Activated naive CD4-positive, alpha-beta T cell treated with anti-CD3 and anti-CD28 coated beads for 36 hours (primary cell): ENCODE measurements at regions not wholly inside any gene's neighbourhood (a gene's known extent, or its start where the extent isn't known, plus 50 kb on each side); places are given as distances from the start of the nearest gene placed in this dataset.

Experiments used
- CTCF ChIA-PET: fragments of 350-600 bp; sonication (Branson Sonifier 250); formaldehyde crosslinking; loops from one replicate; lab custom pipeline; 2021; ENCODE audit warnings: antibody characterized with exemption; lab: Charles Lee
- DNase-seq: peaks from one replicate; pipeline ENCODE4 v3.0.0-alpha.2; 2020
- H3K27ac Mint-ChIP-seq: one replicate; pipeline ENCODE4 v1.8.0; 2021; ENCODE audit warnings: mild to moderate bottlenecking, mixed read lengths
- H3K27me3 Mint-ChIP-seq: one replicate; pipeline ENCODE4 v1.8.0; 2021; ENCODE audit warnings: low read depth, mixed read lengths
- H3K36me3 Mint-ChIP-seq: one replicate; pipeline ENCODE4 v1.8.0; 2021; ENCODE audit warnings: low read depth, mixed read lengths
- H3K4me1 Mint-ChIP-seq: one replicate; pipeline ENCODE4 v1.8.0; 2021; ENCODE audit warnings: low read depth, mixed read lengths
- H3K4me3 Mint-ChIP-seq: one replicate; pipeline ENCODE4 v1.8.0; 2021; ENCODE audit warnings: mild to moderate bottlenecking, moderate library complexity, mixed read lengths
- H3K9me3 Mint-ChIP-seq: one replicate; pipeline ENCODE4 v1.8.0; 2021; ENCODE audit warnings: mixed read lengths
- intact Hi-C: fragments of 100-400 bp; cut with micrococcal nuclease; formaldehyde crosslinking; loops from one replicate; pipeline ENCODE4 v1.15.1; 2023

DNA sequence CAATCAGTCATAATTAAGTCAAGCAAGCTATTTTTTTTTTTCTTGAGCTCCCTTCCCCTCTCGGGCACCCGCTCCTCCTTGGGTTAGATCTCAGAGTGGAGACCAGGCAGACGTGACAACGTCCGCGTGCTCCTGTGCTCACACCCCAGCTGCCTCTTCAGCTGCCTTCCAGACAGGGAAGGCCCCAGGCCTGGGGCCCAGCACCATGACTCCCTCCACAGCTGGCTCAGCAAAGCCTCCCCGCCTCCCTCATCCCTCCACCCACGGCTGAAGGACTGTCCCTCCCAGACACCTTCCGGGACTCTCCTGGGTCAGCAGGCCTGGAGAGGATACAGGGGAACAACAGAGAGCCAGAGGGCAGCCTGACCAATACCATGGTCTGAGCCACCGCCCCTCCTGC lies 87.9 kb upstream of the LINGO1 start:
- CTCF ChIA-PET = no interaction called here

DNA sequence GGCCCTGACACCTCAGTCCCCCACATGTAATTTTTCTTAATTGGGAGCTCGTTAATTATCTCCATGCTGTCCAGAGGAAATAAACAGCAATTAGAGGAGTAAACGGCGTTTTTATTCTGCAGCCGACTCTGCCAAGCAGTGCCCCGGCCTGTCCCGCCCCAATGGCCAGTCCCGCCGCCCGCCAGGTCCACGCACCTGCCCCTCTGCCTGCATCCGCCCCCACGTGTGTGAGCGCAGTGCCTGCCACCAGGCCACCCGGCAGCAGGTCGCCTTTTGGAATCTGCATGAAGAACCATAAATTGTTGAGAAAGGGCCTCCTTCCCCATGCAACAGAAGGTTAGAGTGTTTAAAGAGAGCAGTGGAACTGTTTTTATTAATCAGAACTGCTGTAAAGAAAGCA lies 87.5 kb upstream of the LINGO1 start:
- intact Hi-C loops = no loop called here
- no peak overlapping the region for H3K27ac Mint-ChIP-seq
- no peak for DNase-seq
- no peaks in the 10 kb centered on the region for H3K4me1 Mint-ChIP-seq
- H3K4me3 Mint-ChIP-seq = no peak overlapping the region
- CTCF ChIA-PET = no interaction called here
- no peaks in the 10 kb centered on the region for H3K36me3 Mint-ChIP-seq
- H3K9me3 Mint-ChIP-seq = no peaks in the 10 kb centered on the region
- H3K27me3 Mint-ChIP-seq = peaks cover 11% of the 10 kb centered on the region

More for the DNA sequence above, 87.9 kb upstream of the LINGO1 start:
- peaks cover 8% of the 10 kb centered on the region for H3K27me3 Mint-ChIP-seq
- H3K27ac Mint-ChIP-seq = no peak overlapping the region
- no peak for DNase-seq
- H3K36me3 Mint-ChIP-seq = no peaks in the 10 kb centered on the region
- intact Hi-C loops = no loop called here
- H3K9me3 Mint-ChIP-seq = no peaks in the 10 kb centered on the region
- no peaks in the 10 kb centered on the region for H3K4me1 Mint-ChIP-seq
- H3K4me3 Mint-ChIP-seq = no peak overlapping the region

DNA sequence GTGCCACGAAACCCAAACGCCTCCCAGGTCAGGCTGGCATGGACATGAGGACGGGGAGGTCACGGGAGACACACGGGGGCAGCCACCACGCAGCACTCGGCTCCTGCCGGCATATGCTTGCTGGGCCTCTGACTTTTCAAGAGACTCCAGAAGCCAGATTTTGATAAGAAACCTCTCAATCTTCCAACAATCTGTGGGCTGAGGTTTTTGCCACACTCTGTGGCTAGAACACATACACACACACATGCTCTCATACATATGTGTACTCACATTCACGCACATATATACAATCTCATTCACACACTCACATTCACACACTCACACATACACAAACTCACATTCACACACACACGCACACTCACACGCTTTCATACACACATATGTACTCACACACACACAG lies 86.7 kb upstream of the LINGO1 start:
- Mint-ChIP-seq H3K27me3 (peaks cover 11% of the 10 kb centered on the region), H3K4me3 (no peak overlapping the region), H3K27ac (no peak overlapping the region), H3K9me3 (no peaks in the 10 kb centered on the region), H3K36me3 (no peaks in the 10 kb centered on the region), H3K4me1 (no peaks in the 10 kb centered on the region)
- intact Hi-C loops = no loop called here
- CTCF ChIA-PET = no interaction called here
- no peak for DNase-seq

DNA sequence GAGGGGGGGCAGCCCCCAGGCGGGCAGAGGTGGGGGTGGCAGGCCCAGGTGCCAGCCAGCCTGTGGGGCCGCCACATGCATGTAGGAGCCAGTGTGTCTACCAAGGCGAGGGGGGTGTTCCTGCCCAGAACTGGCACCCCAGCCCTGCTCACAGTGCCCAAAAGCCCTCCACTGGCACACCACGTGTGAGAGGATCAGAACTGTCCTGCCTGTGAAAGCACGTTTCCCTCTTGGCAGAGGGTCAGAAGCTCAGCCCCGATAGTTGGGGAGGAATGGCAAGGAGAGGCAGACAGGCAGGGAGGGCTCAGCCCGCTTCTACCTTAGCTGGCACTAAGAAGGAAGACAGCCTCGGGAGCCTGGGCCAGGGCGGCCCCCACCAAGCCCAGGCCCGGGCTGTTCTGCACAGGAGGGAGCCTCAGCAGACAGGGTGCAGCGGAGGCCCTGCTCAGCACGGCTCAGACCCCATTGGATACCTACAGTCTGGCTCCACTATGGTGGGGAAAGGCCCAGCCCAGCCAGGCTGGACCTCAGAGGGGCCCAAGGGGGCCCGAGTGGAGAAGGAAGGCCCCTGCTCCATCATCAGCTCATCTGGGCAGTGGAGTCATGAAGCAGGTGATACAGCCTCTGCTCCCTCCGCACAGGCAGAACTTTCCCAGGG lies 84.8 kb upstream of the LINGO1 start:
- peaks cover 9% of the 10 kb centered on the region for H3K27me3 Mint-ChIP-seq
- H3K4me1 Mint-ChIP-seq = no peaks in the 10 kb centered on the region
- H3K36me3 Mint-ChIP-seq = no peaks in the 10 kb centered on the region
- H3K4me3 Mint-ChIP-seq = no peak overlapping the region
- intact Hi-C loops = no loop called here
- H3K27ac Mint-ChIP-seq = no peak overlapping the region
- DNase-seq = no peak
- no peaks in the 10 kb centered on the region for H3K9me3 Mint-ChIP-seq
- CTCF ChIA-PET = no interaction called here

DNA sequence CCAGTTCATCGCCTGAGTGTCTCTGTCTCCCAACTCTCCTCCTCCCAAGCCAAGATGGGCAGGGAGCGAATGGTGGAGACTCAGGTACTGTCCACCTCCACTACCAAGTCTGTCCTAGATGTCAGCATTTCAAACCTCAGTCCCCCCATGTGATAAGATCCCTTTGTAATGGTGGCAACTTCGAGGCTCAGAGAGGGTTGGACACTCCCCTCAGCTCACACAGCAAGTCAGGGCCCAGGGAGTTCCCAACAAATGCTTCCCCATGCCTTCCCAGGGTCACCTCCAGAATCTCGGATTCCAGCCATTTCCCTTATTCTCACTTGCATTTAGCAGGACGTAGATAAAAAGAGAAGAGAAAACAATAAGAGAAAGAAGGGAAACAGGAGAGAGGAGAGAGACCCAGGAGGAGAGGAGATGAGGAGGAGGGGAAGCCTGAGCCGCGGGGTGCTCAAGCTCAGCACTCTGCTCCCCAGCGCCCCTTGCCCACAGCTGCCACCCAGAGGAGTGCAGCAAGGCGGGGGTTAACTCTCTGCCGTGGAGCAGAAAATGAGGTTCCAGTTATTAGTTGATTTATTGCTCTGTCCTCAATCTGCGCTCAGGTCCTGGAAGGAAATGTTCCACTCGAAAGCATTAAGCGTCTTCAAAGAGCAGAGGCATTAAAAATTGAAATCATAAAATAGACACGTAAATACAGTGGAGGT lies 84.1 kb upstream of the LINGO1 start:
- H3K27ac Mint-ChIP-seq = no peak overlapping the region
- H3K4me3 Mint-ChIP-seq = no peak overlapping the region
- H3K4me1 Mint-ChIP-seq = no peaks in the 10 kb centered on the region
- H3K9me3 Mint-ChIP-seq = no peaks in the 10 kb centered on the region
- H3K36me3 Mint-ChIP-seq = no peaks in the 10 kb centered on the region
- peaks cover 8% of the 10 kb centered on the region for H3K27me3 Mint-ChIP-seq
- DNase-seq = no peak
- CTCF ChIA-PET = no interaction called here
- intact Hi-C loops = no loop called here

DNA sequence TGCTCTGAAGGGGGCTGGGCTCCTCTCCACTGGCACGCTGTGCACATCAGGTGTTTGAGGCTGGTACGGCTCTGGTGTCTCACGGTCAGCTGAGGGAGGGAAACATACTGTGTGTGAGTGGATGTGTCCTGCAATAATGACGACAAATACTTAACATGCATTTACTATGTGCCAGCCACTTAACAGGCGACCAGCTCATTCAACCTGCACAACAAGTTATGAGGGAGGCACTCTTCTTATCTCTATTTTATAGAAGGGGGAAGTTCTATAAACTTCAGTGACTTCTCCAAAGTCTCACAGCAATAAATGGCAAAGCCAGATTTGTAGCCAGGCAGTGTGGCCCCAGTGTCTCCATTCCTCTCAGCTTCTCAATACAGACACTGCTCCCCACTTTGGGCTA lies 83.1 kb upstream of the LINGO1 start:
- intact Hi-C loops = no loop called here
- CTCF ChIA-PET = no interaction called here
- DNase-seq = no peak
- Mint-ChIP-seq H3K27ac (no peak overlapping the region), H3K4me1 (no peaks in the 10 kb centered on the region), H3K4me3 (no peak overlapping the region), H3K27me3 (peaks cover 4% of the 10 kb centered on the region), H3K36me3 (no peaks in the 10 kb centered on the region), H3K9me3 (no peaks in the 10 kb centered on the region)

DNA sequence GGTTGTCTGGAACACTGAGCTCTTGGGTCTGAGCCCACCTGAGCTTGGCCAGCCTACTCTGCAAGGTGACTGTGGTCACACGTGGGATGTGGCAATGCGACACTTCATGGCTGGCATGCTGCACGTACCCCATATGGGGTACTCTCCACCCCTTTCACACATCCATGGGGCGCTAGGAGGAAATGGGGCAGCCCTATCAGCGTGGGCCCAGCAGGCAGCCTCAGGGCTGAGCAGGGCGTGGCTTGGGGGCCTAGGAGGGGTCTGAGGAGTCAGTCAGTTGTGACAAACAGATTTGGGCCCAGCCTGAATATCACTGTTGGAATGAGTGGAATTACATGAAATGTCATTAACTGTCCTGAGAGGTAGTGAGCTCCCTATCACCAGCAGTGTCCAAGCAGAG lies 82.3 kb upstream of the LINGO1 start:
- H3K27ac Mint-ChIP-seq = no peak overlapping the region
- H3K4me3 Mint-ChIP-seq = no peak overlapping the region
- intact Hi-C loops = no loop called here
- H3K27me3 Mint-ChIP-seq = peaks cover 4% of the 10 kb centered on the region
- CTCF ChIA-PET = no interaction called here
- no peak for DNase-seq
- H3K4me1 Mint-ChIP-seq = no peaks in the 10 kb centered on the region
- no peaks in the 10 kb centered on the region for H3K36me3 Mint-ChIP-seq
- no peaks in the 10 kb centered on the region for H3K9me3 Mint-ChIP-seq

DNA sequence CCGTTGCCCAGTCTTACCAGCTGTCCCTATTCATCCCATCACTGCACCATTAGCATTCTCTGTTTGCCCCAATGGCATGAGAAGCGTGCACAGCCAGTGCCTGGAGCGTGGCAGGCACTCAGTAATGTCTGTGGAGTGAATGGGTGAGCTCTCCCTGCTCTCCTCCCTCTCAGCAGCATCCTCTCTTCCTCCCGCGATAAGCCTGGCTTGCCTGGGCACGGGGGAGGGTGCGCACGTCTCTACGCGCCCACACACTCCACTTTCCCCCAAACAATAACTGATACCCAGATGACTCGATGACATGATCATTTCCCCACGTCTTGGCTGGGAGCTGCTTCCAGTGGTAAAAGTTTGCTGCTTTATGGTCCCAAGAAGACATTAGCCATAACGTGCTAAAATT lies 81.8 kb upstream of the LINGO1 start:
- Mint-ChIP-seq H3K4me3 (no peak overlapping the region), H3K36me3 (no peaks in the 10 kb centered on the region), H3K9me3 (no peaks in the 10 kb centered on the region), H3K27ac (no peak overlapping the region), H3K27me3 (peaks cover 4% of the 10 kb centered on the region), H3K4me1 (no peaks in the 10 kb centered on the region)
- no peak for DNase-seq
- intact Hi-C loops = no loop called here
- CTCF ChIA-PET = no interaction called here

DNA sequence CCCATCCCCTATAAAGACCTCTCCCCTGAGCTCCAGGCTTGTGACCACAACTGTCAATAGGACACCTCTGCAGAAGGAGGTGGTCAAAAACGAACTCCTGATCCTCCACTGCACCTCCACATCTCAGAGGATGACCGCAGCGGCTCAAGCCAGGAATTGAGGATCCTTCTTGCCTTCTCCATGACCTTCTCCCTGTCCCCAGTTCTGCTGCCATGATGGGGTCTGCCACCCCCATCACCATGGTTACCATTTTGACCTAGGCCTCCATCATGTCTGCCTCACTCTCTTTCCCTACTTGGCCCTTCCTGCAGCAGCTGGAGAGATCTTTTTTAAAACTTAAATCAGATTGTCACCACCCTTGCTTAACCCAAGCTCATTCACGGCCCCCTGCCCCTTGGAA lies 81.3 kb upstream of the LINGO1 start:
- H3K9me3 Mint-ChIP-seq = no peaks in the 10 kb centered on the region
- no peak overlapping the region for H3K4me3 Mint-ChIP-seq
- CTCF ChIA-PET = no interaction called here

DNA sequence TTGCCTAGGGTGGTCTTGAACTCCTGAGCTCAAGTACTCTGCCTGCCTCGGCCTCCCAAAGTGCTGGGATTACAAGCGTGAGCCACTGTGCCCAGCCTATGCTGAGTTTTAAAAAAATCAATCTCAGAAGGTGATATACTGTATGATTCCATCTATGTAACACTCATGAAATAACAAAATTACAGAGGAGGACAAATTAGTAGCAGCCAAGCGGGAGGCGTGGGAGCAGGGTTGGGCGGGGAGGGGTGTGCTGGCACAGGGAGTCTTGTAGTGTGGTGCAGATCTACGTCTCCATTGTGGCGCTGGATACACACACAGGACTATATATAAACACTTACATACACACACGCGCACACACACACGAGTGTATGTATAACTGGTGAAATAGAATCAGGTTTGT lies 80.6 kb upstream of the LINGO1 start:
- Mint-ChIP-seq H3K27ac (no peak overlapping the region), H3K4me1 (no peaks in the 10 kb centered on the region), H3K9me3 (no peaks in the 10 kb centered on the region), H3K4me3 (no peak overlapping the region), H3K27me3 (peaks cover 4% of the 10 kb centered on the region), H3K36me3 (no peaks in the 10 kb centered on the region)
- intact Hi-C loops = no loop called here
- DNase-seq = no peak
- CTCF ChIA-PET = no interaction called here

More for the DNA sequence above, 81.3 kb upstream of the LINGO1 start:
- H3K36me3 Mint-ChIP-seq = no peaks in the 10 kb centered on the region
- no peak overlapping the region for H3K27ac Mint-ChIP-seq
- intact Hi-C loops = no loop called here
- no peak for DNase-seq
- no peaks in the 10 kb centered on the region for H3K4me1 Mint-ChIP-seq
- H3K27me3 Mint-ChIP-seq = peaks cover 4% of the 10 kb centered on the region

DNA sequence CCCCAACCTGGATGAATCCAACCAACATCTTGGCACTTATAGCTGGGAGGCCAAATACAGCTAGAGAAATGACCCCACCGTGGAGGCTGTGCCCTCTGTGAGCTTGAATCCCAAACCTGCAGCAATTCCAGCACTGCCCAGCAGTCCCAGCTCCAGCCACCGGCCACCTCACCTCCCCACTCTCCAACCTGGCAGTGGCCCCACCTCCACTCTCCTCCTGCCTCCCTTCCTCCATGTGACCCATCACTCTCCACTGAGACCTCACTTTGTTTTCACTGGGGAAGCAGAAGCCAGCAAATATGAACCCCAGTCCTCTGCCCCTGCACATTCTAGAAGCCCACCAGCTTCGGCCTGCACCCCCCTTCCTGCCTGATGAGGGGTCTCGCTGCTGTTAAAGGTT lies 79.7 kb upstream of the LINGO1 start:
- CTCF ChIA-PET = no interaction called here
- H3K4me1 Mint-ChIP-seq = no peaks in the 10 kb centered on the region
- no peak overlapping the region for H3K27ac Mint-ChIP-seq
- no peaks in the 10 kb centered on the region for H3K36me3 Mint-ChIP-seq
- H3K27me3 Mint-ChIP-seq = peaks cover 7% of the 10 kb centered on the region
- H3K9me3 Mint-ChIP-seq = no peaks in the 10 kb centered on the region
- no peak overlapping the region for H3K4me3 Mint-ChIP-seq
- intact Hi-C loops = no loop called here
- DNase-seq = no peak

DNA sequence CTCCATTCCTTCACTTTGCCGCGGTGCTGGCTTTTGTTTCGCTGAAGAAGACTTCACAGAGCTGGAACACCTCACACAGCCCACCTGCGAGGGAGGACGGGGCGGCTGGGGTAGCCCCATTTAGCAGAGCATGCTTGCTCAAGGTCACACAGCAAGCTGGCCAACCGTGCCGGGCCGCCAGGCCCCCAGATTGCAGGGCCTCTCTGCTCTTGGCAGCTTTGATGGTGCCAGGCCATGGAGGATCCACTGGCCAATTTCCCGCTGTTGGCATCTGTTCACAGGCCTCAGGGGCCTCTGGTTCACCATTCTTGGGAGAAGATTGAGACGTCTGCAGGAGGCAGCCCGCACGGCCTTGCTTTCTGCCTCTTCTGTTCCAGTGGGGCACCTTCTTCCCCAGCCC lies 77.9 kb upstream of the LINGO1 start:
- no peak overlapping the region for H3K27ac Mint-ChIP-seq
- no peaks in the 10 kb centered on the region for H3K9me3 Mint-ChIP-seq
- CTCF ChIA-PET = no interaction called here
- H3K4me1 Mint-ChIP-seq = no peaks in the 10 kb centered on the region
- no peak overlapping the region for H3K4me3 Mint-ChIP-seq
- no peak for DNase-seq
- intact Hi-C loops = no loop called here
- peaks cover 5% of the 10 kb centered on the region for H3K27me3 Mint-ChIP-seq
- H3K36me3 Mint-ChIP-seq = no peaks in the 10 kb centered on the region

DNA sequence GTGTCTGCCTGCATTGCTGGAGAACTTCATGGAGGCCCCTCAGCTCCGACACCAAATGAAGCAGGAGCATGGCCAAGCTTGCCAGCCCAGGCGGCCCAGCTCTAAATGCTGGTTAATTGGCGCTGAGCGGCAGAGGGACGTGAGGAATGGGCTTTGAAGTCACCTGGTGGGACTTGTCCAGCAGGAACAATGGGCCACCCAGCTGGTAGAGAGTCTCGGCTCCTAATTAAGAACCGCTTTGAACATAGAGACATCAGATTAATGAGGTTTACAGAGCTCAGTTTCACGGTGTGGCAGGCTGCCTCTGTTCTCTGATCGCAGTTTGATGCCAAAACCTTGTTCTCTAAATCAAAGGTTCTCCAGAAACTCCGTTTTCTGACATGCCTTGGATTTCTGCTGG lies 77.5 kb upstream of the LINGO1 start:
- no peaks in the 10 kb centered on the region for H3K36me3 Mint-ChIP-seq
- H3K4me3 Mint-ChIP-seq = no peak overlapping the region
- H3K27ac Mint-ChIP-seq = no peak overlapping the region
- H3K9me3 Mint-ChIP-seq = no peaks in the 10 kb centered on the region
- intact Hi-C loops = no loop called here
- DNase-seq = no peak
- H3K4me1 Mint-ChIP-seq = no peaks in the 10 kb centered on the region
- peaks cover 2% of the 10 kb centered on the region for H3K27me3 Mint-ChIP-seq
- CTCF ChIA-PET = no interaction called here
